SK-N-SH treated with all-trans-retinoic acid at 6 μM for 48 hours (cell line): ENCODE measurements at regions not wholly inside any gene's neighbourhood (a gene's known extent, or its start where the extent isn't known, plus 50 kb on each side); places are given as distances from the start of the nearest gene placed in this dataset.

Source experiments
- ARNTL ChIP-seq: fragments of 450-650 bp; formaldehyde crosslinking; IDR thresholded peaks from 2 replicates; pipeline ENCODE4 v1.5.0; 2020; ENCODE audit warnings: low read depth, mild to moderate bottlenecking, moderate library complexity, borderline replicate concordance
- CREB5 ChIP-seq: fragments of 250-450 bp; sonication (Bioruptor Pico); IDR thresholded peaks from 2 replicates; pipeline ENCODE4 v1.5.1; 2020; ENCODE audit warnings: low read depth, mild to moderate bottlenecking, moderate library complexity
- CSDC2 ChIP-seq: fragments of 250-450 bp; sonication (Bioruptor Pico); IDR thresholded peaks from 2 replicates; pipeline ENCODE4 v1.5.0; 2020; ENCODE audit warnings: mild to moderate bottlenecking, moderate library complexity
- ESRRG ChIP-seq: fragments of 250-450 bp; sonication (Bioruptor Pico); IDR thresholded peaks from 2 replicates; pipeline ENCODE4 v1.6.1; 2021; ENCODE audit warnings: mild to moderate bottlenecking
- GLIS3 ChIP-seq: fragments of 250-450 bp; sonication (Bioruptor Pico); IDR thresholded peaks from 2 replicates; pipeline ENCODE4 v1.5.0; 2020; ENCODE audit warnings: mild to moderate bottlenecking, moderate library complexity
- ISL1 ChIP-seq: fragments of 250-450 bp; sonication (Bioruptor Pico); IDR thresholded peaks from 2 replicates; pipeline ENCODE4 v2.1.2; 2022; ENCODE audit warnings: mild to moderate bottlenecking, moderate library complexity
- PATZ1 ChIP-seq: fragments of 250-450 bp; sonication (Bioruptor Pico); IDR thresholded peaks from 2 replicates; pipeline ENCODE4 v1.8.0; 2020; ENCODE audit warnings: mild to moderate bottlenecking, moderate library complexity, borderline replicate concordance
- RARB ChIP-seq: fragments of 250-450 bp; sonication (Bioruptor Pico); IDR thresholded peaks from 2 replicates; pipeline ENCODE4 v1.8.0; 2021; ENCODE audit warnings: mild to moderate bottlenecking, moderate library complexity
- SNAI2 ChIP-seq: fragments of 250-450 bp; sonication (Bioruptor Pico); IDR thresholded peaks from 2 replicates; pipeline ENCODE4 v1.5.0; 2020; ENCODE audit warnings: mild to moderate bottlenecking, moderate library complexity
- TSHZ2 ChIP-seq: fragments of 250-450 bp; sonication (Bioruptor Pico); IDR thresholded peaks from 2 replicates; pipeline ENCODE4 v1.5.0; 2020; ENCODE audit warnings: mild to moderate bottlenecking, moderate library complexity
- ZFP3 ChIP-seq: fragments of 250-450 bp; sonication (Bioruptor Pico); IDR thresholded peaks from 2 replicates; pipeline ENCODE4 v1.5.0; 2020; ENCODE audit warnings: mild to moderate bottlenecking, moderate library complexity
- ZFP30 ChIP-seq: fragments of 450-650 bp; formaldehyde crosslinking; IDR thresholded peaks from 2 replicates; pipeline ENCODE4 v1.5.0; 2022; ENCODE audit warnings: mild to moderate bottlenecking, moderate library complexity

- no peak for TF ChIP-seq SNAI2
- TF ChIP-seq GLIS3 (CRISPR knock-in tag): no peak
- TF ChIP-seq CREB5 (CRISPR knock-in tag): no peak
- TF ChIP-seq ESRRG (CRISPR knock-in tag): no peak
- TF ChIP-seq PATZ1: no peak
- TF ChIP-seq ARNTL: no peak
- TF ChIP-seq ZFP3 (CRISPR knock-in tag): no peak
- TF ChIP-seq CSDC2 (CRISPR knock-in tag): no peak
- TF ChIP-seq RARB (CRISPR knock-in tag): no peak
- TF ChIP-seq ZFP30 (CRISPR knock-in tag): no peak
- no peak for TF ChIP-seq ISL1
- no peak for TF ChIP-seq TSHZ2
Observed at GRCh38 chr10:84844461-84844860, 516.1 kb downstream of the CCSER2 start.
